HG03558 (cell line): ENCODE measurements at regions not wholly inside any gene's neighbourhood (a gene's known extent, or its start where the extent isn't known, plus 50 kb on each side); places are given as distances from the start of the nearest gene placed in this dataset.

ENCODE experiments used
- ATAC-seq: cut with Tn5 transposase; IDR thresholded peaks from one replicate; pipeline ENCODE4 v1.9.1; 2021; ENCODE audit warnings: moderate number of reproducible peaks; ENCODE audit not compliant: unreplicated experiment; ENCODE audit errors: extremely low read depth

DNA sequence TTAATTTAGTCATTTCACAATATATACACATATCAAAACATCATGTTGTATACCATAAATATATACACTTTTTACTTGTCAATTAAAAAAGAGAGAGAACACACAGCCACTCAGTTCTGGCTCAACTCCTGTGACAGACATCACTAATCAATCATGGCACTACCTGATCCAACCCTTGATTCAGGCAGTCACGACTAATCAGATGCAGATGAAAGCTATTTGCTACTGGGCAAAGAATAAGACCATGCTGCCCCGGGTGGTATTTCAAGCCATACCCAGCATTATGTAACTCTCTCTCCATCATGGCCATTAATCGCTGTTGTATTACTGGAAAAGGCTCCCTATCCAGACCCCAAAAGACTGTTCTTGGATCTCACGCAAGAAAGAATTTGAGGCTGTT, 345.7 kb downstream of the HAPSTR1 start:
- ATAC-seq, result no peak

DNA sequence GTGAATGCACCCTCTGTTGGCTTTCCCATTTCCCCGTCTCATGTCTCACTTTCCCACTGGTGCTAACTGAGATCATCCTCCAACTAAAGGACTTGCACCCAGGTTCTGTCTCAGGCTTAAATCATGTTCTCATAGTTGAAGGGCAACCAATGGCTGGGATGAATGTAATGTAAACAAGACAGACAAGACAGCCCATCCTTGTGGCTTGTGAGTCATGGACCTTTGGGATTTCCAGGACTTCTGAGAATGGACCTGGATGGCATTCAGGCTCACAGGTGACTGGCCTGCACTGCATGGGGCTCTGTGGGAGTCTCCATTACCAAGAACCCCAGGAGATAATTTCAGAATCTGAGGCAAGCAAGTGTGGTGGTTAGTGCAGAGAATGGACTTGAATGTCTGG, 347.5 kb downstream of the HAPSTR1 start:
- no peak for ATAC-seq

DNA sequence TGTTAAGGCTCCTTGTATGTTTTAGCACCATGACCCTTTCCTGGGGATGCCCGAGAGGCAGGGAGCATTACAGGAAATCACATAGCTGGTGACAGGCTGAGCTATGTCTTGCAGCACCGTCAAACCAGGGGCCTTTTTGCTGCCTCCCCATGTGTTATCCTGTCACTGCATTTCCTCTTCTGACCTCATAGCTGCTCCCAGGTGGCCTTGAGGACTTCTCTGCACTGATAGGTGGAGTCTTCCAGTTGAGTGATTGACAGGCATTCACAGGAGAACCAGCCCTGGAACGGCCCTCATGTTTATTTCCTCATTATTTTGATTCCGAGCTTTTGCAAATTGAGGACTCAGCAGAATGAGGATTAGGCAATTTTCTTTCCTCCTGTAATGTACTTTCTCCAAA, 349.6 kb downstream of the HAPSTR1 start:
- ATAC-seq, result no peak

DNA sequence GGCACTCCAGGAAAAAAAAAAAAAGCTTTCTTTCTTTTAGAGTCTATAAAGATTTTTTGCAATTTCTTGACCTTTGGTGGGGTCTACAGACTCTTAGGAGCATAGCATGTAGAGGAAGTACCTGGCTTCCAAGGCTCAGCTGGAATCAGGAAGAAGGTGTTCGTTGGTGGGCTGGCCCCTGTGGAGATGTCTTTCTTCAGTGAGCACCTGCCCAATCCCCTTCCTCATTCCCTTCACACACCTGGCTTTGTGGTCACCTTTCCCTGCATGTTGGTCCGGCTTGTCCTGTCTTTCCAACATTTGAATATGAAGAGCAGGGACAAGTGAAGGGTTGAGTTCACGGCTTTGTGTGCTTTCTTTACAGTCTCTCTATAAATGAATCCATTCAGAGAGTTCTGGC, 352.4 kb downstream of the HAPSTR1 start:
- ATAC-seq, result no peak

DNA sequence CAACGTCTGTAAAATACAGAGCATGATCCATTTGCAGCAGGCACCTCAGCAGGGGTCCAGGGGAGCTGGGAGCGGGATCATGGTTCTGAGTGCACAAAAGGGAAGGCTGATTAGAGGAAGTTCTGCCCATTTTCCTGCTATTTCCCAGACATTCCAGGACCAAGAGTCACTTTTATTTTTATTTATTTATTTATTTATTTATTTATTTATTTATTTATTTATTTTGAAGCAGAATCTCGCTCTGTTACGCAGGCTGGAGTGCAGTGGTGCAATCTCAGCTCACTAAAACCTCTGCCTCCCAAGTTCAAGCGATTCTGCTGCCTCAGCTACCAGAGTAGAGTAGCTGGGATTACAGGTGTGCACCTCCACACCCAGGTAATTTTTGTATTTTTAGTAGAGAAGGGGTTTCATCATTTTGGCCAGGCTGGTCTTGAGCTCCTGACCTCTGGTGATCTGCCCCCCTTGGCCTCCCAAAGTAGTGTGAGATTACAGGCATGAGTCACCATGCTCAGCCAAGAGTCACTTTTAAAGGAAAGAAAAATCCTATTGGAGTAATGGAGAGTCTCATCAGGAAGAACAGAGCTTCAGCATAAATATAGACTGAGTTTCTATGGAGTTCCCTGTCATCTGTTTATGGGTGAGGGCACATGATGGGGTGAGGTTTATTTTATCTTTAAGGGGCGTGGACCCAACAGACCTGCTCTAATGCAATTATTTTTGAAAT, 355.2 kb downstream of the HAPSTR1 start:
- no peak for ATAC-seq

DNA sequence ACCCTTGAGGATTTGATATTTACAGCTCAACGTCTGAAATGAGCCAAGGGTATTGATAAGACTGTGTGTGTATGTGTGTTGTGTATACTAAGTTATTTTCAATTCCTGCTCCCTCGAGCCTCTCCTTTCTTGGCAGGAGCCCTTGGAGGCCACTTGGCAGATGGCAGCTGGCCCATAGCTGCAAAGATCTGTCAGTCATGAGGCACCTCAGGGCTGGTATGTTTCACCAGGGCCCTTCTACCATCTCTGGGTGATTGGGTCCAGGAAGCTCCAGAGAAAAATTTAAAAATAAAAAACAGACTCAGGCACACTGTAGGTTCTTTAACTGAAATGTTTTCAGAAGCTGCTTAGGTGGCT, 355.7 kb downstream of the HAPSTR1 start:
- ATAC-seq, result no peak

DNA sequence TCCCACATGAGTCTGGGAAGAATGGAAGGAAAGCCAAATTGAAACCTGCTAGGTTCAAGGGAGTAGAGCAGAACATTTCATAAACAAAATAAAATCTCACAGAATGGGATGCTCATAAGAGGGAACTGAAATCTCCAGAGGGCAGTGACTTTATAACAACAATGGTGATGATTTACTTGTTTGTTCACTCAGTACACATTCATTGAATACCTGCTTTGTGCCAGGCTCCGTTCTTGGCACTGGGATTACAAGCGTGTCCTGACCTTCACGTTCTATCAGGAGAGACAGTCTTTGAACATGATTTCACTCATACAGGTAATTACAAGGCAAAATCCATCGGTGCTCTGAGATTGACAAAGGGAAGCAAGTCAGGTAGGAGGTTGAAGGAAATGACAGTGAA, 356.3 kb downstream of the HAPSTR1 start:
- ATAC-seq, result no peak

DNA sequence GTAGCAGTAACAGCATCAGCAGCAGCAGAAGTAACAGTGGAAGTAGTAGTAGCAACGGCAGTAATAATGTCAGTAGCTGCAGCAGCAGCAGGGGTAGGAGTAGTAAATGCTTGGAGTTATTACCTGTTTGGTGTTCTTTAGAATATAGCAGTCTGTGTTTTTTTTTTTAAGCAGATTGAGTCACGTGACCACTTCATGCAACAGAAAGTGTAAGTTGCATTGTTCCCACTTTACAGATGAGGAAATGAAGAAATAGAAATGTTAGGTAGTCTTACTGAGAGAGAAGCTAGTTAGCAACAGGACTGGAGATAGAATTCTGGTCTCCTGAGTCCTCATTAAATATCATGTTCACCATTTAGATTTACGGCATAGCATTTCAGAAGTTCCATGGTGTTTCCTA, 358.2 kb downstream of the HAPSTR1 start:
- ATAC-seq, result no peak

DNA sequence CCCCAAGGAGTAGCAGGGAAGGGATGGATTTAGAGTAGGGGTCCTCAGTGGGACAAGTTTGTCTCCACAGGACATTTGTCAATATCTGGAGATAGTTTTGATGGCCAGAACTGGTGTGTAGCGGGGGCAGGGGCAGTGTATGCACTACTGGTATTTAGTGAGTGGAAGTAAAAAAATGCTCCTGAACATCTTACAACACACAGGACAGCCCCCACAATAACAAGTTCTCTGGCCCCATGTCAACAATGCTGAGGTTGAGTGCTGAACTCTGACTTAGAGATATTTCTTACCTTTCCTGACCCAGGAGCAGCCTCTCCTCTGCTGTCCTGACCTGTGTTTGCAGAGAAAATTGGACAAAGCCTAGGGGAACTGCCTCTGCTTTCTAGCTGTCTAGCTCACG, 365.8 kb downstream of the HAPSTR1 start:
- ATAC-seq, result no peak

DNA sequence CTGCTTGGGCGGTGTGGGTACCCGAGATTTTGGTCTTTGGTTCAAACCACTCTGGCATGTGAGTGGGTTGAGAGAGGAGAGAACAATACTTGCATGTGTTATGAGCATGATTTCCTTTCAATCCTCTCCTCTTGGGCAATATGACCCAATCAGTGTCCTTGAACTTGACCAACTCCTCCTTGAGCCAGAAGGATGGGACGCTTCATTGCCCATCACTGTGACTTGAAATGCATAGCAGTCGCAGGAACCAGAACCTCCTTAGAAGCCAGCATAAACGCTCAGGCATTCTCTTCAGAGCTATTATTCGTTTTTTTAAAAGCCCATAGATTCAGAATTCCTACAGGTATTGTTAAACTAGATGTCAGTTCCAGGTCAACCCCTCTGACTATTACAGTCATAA, 367.4 kb downstream of the HAPSTR1 start:
- no peak for ATAC-seq

DNA sequence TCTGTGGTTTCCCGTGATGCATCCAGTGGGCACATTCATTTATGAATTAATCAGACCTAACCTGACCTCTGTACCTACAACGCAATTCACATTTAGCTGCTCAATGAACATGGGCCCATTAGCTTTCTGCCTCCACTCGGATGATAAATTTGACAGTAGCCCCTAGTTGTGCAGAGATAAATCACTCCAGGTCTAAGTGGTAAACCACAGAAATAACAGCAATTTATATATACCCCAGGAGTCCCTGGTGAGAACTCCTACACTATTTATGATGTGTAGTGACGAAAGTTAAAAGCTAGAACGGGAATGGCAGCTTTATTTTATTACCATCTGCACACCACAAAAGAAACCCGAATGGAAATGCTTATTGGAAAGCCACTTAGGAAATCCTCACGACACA, 371.5 kb downstream of the HAPSTR1 start:
- no peak for ATAC-seq

DNA sequence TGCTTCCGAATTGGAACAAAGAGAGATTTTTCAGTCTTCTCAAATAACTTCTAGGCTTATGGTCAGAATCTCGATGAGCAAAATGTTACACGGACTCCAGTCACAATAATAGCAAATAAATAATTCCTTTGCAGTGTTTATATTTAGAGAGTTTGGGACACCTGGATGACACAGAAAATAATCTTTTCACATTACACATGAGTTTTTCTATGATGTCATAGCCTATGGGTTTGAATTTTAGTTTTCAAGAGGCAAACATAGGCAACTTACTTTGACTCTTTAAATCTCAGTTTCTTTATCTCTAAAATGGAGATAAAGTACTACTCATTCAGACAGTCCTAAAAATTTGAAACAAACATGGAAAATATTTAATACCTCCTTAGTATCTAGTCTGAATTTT, 372.0 kb downstream of the HAPSTR1 start:
- ATAC-seq, result no peak

DNA sequence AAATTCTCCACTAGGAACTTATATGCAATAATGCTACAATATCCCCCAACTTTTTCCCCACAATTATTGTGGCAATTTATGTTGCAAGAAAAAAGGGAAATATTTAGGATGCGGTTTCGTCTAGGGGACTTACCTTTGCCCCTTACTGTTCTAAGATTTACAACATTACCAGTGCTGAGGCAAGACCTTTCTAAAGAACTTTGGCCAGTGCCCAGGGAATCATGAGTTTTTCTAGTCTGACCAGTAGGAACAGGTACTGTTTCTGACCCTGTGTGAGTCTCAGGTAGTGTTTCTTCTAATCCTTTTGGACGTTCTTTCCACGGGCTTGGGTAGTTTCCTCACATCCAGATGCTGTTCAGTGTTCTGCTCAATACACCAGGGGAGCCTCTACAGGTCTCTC, 373.7 kb downstream of the HAPSTR1 start:
- ATAC-seq, result no peak

DNA sequence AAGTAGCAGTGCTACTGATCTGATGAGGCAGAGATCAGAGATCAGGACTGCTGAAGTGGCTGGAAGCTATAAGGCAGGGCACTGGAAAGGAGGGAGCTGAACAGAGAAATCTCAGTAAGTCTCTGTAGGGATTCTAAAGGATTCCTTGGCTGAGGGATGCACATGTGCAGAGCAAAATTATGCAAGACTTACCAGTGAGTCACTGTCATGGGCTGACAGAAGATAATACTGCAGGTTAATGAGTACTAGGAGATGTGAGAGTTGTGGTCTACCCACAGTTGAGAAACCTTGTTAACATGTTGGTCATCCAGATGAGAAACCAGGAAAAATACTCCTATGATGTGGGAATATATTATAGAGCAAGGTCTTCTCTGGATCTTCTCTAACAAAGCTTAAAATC, 378.1 kb downstream of the HAPSTR1 start:
- no peak for ATAC-seq

DNA sequence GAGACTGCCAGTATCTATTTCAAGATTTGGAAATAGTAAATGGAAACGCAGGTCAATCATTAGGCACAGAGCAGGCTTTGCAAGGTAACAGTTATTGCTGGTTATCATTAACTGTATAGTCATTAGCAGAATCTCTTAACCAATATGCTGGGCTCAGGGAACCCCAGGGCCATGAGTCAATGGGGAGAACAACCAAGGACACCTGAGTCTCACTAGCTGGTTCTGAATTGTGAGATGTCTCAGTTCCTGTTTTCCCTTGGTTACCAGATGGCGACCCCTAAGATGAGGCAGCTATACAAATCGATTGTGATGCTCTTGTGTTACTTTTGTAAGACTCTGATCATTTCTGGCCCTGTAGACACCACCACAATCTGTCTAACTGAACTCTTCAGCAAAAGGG, 385.3 kb downstream of the HAPSTR1 start:
- ATAC-seq, result no peak

DNA sequence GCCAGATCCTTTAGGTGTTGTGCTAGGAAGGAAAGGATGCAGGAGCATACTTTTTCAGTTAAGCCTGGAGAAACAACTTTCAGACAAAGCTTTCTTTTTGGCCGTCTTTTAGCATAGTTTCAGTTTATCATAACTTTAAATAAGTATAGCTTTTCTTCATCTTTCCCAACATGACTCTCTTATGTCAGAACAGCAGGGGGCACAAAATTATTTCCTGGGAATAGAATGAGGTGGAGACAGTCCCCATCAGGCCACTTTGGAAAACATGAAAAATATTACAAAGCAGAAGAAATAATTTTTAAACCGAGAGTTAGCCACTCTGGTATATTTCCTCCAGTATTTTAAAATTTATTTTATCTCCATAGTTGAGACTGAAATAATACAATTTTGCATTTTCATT, 387.6 kb downstream of the HAPSTR1 start:
- no peak for ATAC-seq

DNA sequence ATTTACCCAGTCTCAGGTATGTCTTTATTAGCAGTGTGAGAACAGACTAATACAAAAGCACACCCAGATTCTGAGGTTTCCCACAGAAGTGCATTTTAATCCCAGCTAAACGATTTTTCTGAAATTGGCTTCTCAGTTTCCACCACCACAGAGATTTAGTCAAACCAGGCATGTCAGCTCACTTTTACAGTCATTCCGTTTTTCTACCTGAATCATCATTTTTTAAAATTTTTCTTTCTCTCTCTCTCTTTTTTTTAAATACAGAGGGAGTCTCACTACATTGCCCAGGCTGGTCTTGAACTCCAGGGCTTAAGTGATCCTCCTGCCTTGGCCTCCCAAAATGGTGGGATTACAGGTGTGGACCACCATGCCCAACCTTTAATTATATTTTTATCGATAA, 389.1 kb downstream of the HAPSTR1 start:
- ATAC-seq, result no peak

DNA sequence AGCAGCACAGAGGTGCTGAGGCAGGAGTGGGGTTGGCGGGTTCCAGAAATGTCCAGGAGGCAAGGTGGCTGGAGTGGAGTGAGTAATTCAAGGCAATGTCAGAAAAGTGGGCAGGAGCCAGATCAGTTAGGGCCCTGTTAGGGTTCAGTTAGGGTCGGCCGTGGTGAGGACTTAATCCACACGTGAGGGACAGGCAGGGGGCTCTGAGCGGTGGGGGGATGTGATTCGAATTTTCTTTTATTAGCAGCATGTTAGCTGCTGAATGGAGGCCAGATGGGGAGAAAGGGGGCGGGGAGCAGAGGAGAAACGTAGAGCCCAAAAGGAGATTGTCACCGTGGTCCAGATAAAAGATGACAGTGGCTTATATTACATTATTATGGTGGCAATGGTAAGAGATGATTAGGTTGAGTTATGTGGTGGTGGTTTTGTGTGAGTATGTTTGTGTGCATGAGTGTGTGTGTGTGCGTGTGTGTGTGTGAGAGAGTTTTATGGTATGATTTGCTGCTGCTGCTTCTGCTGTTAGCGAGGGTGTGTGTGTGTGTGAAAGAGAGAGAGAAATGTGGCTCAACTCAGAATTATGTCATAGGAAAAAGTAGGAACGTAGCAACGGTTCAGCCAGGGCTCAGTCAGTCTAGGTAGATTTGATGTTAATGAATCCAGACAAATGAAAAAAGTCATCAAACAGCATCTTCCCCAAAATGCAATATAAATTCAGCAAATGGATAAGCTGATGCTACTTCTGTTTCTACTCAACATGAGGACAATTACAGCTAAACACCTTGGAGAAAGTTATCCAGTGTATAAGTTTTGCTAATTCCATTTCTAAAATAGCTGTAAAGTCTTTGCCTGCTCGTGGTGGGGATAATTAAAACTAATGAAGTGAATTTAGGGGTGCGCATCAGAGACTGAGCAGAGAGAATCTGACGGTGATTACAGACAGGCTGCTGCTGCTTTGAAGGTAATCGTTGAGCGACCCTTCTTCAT, 390.6 kb downstream of the HAPSTR1 start:
- ATAC-seq, result no peak

DNA sequence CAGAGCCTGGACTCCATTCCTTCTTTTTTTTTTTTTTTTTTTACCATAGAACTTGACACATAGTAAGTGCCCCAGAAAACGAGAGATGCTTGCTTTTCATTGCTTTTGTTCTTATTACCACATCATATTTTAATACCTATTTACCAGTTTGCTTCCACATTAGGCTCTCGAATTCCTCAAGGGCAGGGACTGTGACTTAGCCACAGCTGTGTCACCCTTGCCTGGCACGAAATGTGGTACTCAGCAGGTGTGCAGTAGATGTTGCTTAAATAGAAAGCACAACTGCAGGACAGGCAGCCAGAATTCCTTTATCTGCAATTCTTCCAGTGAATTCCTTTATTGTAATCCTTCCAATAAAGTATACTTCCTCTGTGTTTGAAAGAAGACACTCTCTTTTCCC, 393.0 kb downstream of the HAPSTR1 start:
- ATAC-seq, result no peak

DNA sequence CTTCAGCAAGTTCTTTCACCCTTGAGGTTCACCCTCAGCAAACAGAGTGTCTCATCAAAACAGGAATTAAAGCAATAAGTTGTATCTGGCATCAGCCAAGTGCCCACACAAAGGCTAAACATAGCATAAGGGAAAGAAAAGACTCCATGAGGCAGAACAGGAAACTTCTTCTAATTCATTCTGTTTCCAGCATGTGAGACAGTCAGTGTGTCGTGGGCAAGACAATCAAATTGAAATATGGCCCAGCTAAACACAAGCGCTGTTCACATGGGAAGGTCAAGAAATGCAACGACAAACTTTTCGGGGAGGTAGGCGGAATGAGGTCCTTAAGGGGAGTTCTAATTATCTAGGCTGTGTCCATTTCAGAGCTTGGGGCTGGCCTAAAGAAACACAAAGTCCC, 393.4 kb downstream of the HAPSTR1 start:
- ATAC-seq, result no peak

DNA sequence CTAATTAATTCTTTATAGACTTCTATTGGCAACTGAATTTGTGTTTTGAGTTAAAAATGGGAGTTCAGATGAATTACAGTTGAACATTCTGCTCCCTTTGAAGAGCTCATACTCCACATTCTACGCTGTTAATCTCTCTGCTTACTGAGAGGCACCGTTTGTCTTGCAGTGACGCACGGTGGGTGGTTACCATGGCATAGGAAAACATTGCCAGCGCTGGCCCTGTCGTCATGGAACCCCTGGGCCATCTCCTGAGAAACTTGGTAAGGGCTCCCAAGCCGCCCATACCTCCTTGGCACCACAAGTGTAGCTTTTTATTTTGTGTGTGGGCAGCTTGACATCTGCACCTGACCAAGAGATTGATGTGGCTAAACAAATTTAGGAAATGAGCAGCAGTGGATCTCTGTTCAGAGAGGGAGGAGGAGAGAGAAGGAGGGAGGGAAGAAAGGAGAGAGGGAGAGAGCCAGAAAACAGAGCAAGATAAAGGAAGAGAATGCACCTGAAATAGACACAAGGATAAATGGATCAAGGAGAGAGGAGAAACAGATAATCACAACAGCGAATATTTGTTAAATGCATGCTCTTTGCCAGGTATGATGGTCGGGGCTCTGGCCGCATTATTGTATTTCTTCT, 398.5 kb downstream of the HAPSTR1 start:
- no peak for ATAC-seq
